ENCODE measurements at regions not wholly inside any gene's neighbourhood (a gene's known extent, or its start where the extent isn't known, plus 50 kb on each side); places are given as distances from the start of the nearest gene placed in this dataset.

DNA sequence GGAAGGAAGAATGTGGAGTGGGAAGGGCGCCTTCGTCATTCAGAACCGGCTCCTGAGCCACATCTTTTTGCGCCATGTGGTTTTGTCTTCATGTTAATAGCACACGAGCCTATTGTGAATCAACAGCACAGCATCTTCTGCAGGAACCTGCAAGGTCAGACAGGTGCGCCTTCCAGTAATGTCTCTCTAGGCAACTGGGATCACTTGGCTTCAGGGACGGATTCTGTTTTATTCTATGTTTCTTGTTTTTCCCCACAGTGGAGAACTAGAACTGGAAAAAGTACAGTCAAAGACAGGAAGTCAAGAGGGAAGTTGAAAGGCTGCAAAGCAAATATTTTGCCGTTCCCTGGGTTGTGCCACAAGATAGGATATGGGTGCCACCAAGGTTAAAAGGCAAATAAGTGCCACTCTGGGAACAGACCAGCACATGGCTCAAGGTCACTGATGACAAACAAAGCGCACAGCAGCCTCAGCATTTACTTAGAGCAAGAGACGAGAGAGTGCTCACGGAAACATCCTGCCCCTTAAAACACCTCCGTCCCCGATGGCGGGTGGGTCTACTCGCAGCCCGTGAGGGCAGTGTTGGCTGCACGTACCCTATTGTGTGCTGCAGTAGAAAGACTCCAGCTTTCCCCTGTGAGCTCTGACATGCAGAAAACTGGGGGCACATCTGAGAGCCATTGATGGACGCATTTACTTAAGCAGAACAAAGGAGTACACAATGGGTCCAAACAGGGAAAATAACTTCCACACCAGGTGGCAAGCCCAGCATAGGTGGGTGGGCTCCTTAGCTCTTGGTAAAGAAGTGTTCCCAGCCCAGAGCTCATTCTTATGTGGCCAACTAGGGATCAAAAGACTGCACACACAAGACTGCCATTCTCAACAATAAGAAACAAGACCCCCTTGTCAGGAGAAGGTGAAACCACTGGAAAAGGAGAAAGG lies 107.2 kb upstream of the PARD3B start:
- no peak for DNase-seq

DNA sequence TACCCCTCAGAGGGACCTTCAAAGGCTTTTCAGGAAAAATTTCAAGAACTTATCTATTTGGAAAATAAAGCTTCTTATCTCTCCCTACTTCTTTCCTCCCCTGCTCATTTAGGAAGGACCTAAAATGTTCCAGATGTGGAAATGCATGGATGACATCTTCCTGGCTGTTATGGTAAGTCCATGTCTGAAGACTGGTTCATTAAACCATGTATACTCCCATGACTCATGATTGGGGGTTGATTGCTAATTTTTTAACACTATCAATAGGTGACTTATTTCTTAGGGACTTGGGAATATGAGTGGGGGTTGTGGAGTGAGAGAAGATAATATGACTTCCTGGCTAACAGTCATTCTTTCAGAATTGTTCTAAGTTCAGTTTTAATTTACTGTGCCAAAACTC lies 104.0 kb upstream of the PARD3B start:
- no peak for DNase-seq

DNA sequence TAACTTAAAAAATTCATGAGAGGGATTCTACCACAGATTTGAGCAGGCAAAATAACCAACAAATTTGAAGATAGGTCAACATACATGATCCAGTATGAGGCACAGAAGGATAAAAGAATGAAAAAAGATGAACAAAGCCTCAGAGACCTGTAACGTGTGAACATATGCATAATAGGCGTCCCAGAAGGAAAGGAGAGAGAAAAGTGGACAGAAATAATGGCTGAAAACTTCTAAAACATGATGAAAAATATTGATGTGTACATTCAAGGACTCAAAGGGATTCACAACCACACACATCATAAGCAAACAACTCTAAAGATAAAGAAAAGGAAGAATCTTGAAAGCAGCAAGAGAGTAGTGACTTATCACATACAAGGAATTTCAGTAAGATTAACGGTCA lies 100.1 kb upstream of the PARD3B start:
- no peak for DNase-seq

DNA sequence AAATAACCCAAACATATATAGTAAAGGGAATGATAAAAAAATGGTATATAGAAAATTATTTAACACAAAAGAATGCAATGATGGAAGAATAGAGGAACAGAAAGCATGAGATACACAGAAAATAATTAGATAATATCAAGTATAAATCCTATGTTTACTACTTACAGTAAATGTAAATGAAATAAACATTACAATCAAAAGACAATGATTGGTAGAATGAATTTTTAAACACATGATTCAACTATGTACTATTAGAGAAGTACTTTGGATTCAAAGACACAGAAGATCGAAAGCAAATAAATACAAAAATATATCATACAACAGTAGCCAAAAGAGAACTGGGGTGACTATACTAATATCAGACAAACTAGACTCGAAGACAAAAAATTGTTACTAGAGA lies 97.6 kb upstream of the PARD3B start:
- DNase-seq: no peak

DNA sequence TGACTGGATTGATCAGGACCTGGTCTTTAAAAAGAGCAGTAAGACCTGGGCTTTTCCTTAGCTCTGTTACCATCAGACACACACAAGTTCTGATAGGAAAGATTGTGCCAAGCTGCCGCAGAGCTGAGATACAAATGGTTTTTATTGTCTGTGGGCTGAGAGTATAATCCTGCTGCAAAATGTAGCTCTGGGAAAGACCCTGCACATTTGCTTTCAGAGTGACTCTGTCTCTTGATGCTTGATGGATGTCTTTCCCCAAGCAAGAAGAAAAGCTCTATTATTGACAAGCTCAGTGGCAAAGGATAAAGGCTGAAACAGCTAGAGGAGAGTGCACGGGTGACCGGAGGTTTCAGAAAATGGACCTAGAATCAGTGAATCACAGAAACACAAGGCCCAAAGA lies 95.3 kb upstream of the PARD3B start:
- no peak for DNase-seq

DNA sequence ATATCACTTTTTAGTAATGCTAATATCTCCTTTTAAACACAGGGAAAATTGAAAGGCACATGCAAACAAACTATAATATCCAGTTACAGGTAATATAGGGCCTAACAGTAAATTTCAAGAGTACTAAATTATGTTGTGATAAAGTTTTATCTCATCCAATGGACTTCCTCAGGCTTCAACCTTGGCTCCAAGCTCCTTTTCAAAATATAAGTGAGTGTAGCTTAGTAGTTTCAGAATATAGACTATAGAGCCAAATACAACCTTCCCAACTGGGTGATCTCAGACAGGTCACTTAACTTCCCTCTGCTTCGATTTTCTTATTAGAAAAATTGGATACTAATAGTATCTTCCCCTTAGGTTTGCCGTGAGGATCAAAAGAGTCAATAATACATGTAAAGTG lies 93.5 kb upstream of the PARD3B start:
- DNase-seq: no peak

DNA sequence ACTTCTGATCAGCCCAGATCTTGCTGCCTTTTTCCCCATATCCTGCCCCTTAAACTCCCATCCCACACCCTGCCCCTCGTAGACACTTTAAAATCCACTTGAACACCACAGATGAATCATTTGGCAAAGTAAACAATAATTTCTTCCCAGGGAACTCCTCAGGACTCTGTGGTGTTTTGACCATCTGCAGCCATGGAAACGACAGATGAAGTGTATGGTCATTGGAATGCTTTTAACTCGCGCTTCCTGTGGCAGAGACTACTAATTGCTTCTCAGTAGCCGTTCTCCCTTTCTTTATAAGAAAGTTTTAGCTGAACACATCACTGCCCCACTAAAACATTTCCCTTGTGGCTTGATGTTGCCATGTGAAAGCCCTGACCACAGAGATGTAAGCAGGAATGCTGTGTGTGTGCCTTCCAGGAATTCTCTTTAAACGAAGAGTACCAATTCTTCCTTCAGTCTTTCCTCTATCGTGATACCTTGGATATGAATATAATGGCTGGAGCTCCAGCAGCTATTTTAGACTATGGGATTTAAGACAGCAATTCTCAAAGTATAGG lies 92.7 kb upstream of the PARD3B start:
- no peak for DNase-seq

DNA sequence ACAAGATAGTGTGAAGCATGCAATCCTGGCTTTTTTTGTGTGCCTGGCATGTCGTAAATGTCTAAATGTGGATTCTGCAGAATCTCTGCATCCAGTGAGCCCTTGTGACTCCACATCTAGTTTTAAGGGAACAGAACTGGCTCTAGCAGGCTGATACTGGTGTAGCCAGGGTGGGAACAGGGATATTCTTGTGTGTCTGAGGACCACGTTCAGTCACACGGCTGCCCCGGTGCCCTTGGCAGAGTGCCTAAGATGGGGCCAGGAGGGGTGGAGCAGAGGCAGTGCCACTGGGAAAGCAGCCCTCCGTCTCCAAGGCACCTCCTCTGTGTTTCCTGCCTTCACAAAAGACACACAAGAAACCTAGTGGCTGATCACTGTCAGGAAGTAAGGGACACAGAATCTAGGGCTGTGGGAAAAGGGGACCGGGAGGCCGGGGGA lies 91.5 kb upstream of the PARD3B start:
- no peak for DNase-seq

DNA sequence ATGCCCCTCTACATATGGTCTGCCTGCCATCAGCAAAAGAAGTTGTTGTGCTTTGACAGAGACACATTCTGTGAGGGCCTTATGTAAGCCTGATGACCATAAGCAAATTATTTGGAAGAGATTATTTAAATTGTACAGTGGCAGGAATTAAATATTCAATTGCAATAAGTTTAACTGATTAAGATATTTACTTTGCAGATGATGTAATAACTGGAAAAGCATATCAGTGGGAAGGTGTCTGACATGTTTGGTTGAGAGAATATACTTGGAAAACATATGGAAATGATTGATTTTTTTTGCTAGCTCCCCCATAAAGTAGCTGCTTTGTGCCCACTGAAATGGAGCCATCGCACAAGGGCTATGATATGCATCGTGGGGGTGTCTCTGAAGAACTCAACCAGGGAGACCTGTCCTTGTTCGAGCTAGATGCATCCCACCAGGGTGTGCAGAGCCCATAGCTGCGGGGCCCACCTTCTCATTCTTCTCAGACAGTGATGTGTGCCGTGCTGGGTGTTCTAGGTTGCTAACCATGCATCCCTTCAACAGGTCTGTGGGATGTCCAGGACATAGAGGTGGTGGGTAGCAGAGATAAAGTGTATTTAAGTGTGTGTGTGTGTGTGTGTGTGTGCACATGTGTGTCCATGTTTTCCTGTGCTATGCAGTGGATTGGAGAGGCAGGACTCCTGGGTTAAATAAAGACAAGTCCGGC lies 90.4 kb upstream of the PARD3B start:
- no peak for DNase-seq

DNA sequence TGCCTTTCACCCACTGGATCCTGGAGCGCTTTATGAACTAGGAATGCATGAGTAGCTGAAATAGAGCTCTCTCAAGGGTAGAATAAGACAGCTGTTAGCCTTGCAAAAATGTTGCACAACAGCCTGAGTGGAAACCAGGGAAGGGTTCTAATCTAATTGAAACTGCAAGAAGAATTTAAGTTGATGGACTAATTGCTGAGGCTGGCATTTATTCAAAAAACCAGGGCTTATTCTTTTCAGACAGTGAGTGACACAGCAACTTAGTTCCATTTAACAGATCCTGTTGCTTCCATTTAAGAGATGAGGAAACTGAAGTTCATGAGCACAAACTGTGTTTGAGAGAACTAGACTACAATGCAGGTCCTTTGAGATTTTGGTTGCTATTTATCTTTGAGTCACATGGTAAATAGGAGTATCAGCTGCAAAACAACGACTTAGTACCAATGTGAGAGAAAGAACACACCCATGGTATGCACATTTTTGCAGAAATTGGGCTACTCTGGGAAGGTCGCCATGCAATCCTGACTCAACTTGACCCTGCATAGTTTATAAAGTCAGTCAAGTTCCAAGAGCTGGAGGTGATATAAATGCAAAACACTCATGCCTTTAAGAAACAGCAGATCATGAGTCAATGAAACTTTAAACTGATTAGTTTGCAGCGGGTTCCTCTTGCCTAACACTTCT lies 76.4 kb upstream of the PARD3B start:
- no peak for DNase-seq

DNA sequence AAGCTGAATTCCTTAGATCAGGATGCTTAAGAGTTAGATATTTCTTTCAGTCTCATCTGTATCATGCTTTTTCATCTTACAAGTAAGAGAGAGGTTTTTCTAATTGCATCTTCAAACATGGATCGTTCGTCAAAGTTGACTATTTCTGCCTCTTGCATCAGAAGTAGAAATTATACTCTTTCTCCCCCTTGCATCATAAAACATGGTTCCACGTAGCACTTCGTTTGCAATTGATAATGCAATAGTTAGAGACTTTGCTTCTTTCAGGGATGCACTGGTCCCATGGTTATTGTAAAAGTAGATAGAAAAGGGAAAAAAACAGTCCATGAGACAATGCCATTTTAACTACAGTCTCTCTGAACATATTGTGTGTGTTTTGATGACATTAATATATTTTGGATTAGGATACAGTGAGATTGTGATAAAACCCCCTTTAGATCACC lies 75.1 kb upstream of the PARD3B start:
- no peak for DNase-seq

DNA sequence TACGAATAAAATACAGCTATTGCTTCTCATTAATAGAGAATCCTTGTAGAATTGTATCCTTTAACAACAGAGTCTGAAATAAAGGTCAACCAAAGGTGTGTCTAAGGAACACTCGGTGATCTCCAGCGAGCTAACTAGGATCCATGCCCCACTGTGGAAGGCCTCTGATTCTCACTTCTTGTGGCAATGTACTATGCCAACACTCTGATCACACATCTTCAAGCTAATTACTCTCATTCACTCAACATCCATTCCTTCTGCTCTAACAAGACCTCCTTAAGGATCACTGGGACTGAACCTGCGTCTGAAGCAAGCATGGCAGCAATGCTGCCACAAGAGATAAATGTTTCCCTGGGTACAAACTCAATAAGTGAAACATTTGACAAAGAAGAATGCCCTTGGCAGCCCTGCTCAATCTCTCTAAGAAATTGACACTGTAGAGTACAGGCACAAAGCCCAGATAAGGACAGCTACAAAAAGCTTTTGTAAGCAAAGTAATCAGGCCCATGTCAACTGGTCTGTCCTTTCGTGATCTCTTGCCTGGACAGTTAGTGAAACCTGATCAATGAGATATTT lies 74.6 kb upstream of the PARD3B start:
- no peak for DNase-seq

DNA sequence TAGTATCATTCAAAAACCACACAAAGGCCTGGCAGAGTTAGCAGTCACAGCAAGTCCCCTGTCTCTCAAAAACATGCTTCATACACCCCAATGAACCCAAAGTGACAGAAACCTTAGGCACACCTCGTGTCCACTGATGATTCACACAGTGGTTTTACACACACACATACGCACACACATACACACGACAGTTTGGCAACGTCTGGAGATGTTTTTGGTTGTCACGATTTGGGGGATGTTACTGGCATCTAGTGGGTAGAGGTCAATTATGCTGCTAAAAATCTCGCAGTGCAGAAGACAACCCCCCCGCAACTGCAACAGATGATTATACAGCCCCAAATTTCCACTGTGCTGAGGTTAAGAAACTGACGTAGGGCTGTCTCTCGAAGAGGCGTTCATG lies 72.9 kb upstream of the PARD3B start:
- DNase-seq: no peak

DNA sequence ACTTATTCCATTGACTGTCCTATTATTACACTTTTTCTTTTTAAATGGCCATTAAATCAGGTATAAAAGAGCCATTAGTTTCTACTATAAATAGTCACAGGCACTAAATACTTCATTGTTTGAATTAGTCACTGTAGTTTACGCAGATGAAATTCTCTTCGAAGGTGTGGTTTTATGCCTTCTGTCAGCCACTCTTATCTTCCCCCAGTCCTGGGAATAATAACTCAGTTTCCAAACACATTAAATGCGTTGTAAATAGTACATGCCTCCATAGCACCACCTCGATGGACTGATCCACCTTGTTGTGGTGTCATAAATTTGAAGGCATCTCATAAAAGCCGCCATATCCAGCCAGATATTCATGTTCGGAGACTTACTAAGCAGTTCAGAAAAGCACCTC lies 72.1 kb upstream of the PARD3B start:
- no peak for DNase-seq

DNA sequence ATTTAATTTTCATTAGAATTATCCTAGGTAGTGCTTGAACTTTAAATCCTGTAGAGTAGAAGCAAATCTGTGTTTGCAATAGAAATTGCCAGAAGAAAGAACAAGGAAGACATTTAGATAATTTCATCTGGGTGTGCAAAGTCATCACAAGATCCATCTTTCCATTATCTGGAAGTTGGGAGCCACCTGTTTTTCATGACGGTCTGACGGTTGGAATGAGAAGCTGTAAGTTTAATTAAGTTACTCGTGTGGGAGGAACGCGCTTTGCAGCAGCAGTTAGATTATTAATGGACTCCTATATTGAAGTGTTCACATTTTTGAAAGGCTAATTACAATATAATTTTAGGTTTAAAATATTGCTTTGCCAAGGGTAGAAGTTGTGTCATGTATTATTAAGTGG lies 69.9 kb upstream of the PARD3B start:
- DNase-seq: no peak

DNA sequence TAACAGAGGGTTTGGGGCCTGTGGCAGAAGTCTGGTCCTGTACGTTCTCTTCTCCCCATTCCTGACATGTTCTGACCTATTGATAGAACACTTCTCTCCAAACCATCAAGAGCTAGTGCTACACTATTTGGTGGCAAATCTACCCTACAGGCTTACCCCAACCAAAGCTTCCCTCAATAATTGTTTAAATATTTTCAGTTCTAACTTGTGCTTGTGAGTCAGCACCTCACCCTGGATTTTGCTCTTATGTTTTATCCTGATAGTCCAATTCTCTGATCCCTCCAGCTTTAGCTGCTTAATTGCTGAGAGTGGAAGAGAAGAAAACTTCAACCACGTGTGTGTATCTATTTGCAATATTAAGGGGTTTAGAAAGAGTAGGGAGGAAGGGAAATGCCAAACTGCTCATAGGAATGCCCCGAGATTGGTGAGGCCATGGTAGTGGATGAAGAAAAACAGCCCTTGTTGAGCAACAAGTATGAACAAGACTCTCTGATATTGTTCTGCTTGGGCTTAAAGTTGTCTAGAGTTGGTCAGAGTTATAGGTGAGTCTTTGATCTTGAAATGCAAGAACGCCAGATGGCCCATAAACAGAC lies 67.8 kb upstream of the PARD3B start:
- DNase-seq: no peak

DNA sequence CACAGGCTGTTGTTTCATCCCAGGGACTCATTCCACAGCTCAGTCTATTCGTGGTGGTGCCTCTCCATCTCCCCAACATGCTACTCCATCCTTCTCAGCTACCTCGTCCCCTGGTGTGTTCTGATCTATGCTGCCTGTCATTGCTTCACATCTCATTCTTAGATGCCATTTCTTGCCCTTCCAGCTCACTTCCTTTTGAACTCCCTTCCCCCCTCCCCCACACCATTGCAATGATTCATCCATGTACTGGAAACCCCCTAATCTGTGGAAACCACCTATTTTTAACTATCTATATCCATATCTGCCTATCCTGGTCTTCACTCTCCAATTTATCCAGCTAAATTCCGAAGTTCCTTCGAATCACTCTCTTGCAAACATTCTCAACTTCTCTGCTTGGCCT lies 65.7 kb upstream of the PARD3B start:
- DNase-seq: no peak

DNA sequence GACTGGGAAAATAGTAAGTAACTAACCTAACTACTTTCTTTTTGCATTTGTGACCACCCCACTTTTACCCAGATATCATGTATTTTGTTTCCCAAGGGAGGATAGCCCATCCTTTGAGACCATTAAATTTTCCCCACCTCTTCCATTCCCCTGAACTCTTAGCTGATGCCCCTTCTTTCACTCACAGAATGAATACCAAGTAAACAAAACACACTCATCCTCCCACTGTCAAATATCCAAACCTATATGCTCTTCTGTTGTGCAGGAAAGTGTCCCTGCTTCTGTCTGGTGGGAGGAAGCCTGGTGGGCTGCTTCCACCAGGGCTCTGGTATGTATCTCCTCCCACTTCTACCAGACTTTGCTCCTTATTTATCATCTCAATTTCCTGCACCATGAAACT lies 64.6 kb upstream of the PARD3B start:
- no peak for DNase-seq

DNA sequence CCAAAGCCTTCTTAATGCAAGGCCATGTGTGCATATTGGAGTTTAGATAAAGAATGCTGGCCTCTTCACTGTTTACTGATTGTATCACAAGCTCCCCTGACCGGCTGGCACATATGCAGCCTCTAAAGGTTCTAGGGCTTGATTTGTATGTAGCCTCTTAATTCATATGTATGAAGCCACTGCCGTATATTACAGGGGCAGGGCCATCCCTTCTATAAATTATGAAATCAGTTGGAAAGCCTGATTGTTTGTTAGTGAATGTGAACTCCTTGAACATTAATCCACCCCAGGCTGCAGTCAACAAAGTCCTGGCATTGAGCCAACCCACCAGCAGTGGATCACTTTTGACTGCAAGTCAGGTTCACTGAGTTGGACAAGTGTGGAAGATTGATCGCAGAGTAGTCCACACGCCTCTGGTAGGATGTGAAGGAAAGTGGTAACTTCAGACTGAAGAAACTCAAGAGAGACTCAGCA lies 61.6 kb upstream of the PARD3B start:
- DNase-seq: no peak

DNA sequence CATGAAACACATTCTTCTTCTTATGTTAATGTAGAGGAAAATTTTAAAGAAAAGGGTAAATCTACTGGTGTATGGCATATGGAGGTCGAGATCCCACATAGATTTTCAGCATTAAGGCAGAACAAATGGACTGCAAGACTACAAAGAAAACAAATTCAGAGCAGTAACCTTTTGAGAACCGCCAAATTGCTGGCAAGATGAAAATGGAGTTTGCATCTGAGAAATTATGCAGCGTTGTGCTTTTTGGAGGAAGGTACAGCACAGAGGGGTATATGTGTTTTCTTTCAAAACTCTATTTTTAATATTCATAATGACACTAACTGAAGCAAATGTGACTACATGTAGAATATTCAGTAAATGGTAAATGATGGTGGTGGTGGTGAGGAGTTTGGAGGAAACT lies 59.0 kb upstream of the PARD3B start:
- DNase-seq: no peak

DNA sequence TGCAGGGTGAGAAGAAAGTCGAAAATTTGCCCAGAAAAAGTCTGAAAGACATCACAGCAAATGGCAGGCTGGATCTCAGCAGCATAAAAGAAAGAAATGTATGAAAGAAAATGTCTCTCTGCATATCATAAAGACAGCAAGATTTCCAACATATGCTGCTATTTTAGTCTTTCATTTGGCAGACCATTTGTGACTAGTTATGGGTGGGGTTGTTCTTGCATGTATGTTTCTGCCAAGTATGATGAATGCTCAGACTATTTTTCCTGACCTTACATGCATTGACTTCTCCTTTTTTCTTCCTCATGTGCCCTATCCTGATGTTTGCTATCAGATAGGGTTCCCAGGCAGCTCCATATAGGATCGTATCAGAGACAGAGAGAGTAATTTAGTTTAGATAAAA lies 58.5 kb upstream of the PARD3B start:
- DNase-seq: no peak

Measured in inflammatory macrophage (primary cell).